Daoy (cell line): ENCODE measurements at regions not wholly inside any gene's neighbourhood (a gene's known extent, or its start where the extent isn't known, plus 50 kb on each side); places are given as distances from the start of the nearest gene placed in this dataset.
A peak's percentile ranks its signal among the peaks of the same experiment; 100 is the strongest.

Experiments used
- DNase-seq: peaks from one replicate; pipeline ENCODE4 v3.0.0-alpha.2; 2015; ENCODE audit warnings: low read depth

DNA sequence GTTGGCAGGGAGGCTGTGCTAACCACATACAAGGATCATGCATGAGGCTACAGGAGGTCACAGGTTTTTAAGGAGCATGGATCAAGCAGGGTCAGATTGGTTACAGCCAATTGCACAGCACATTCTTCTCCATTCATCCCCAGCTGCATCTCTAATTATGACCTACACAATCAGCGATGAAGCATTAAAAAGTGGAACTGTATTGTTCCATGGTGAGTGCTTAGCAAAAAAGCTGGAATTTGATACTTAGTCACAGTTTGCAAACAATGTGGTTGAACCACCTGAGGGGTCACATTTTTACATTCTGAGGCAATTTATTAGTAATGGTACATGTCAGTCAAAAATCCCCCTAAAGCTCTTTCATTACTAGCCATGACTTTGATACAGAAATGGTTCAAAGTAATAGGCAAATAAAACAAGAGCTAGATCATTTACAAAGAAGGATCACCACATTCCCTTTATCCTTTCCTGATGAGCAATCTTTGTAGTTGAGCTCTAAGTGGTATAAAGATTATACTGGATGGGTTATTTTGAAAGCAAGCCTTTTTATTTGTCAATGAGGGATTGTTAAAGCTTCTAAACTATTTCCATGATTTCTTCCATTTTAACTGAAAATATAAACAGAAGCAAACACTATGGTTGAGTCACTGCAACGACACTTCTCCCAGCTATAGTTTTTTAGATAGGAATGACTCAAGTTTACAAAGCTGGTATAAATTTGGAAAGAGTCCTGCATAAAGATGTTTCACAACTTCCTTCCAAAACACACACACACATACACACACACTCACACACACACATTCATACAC, 217.8 kb upstream of the SEMA3A start:
- DNase-seq = peak; percentile 80

DNA sequence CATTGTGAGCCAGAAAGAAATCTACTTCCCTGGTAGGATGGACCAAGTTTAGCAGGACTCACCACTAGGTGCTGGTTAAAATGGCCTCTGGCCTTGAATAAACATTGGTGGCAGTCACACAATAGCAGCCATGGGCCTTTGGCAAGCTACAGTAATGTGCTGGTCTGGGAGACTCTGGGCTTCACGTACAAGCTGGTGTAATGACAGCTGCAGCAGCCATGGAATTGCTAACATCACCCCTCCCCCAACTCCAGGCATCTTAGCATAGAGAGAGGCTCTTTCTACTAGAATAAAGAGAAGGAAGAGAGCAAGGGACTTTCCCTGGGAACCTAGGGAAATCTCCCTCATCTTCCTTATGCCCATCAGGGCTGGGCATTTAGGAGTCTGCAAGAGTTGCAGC, 205.1 kb upstream of the SEMA3A start:
- no peak for DNase-seq

DNA sequence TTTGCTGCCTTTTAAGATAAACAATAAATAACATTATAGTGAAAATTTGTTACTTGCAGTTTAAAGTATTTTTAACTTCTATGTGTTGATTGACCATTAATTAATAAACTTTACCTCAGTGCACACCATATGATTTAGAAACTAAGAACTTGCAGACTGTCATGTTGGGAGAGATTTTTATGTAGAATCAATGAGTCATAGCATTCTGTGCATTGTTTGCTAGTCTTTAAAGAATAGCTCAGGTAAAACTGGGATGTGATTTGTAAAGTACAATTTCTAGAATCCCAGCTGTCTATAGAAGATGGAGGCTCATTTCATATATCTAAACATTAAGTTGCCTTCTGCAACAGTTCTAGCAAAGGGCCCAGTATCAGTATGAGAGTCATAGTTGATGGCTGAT, 199.6 kb upstream of the SEMA3A start:
- no peak for DNase-seq

DNA sequence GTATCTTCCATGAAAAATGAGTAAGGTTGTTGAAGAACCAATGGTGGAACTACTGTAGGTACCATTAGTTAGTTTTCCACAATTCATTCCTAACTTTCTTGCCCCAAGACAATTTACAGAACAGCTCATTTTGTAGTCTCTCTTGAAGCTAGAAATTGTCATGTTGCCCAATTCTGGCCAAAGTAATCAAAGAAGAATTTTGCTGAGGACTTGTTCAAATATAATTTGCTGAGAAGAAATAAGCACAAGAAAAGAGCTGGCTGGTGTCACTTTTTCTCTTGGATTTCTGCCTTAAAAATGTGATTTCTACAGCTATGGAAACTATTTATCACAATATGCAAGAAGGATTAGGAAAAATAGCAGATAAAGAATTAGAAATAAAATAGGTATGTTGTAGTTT, 199.2 kb upstream of the SEMA3A start:
- no peak for DNase-seq

DNA sequence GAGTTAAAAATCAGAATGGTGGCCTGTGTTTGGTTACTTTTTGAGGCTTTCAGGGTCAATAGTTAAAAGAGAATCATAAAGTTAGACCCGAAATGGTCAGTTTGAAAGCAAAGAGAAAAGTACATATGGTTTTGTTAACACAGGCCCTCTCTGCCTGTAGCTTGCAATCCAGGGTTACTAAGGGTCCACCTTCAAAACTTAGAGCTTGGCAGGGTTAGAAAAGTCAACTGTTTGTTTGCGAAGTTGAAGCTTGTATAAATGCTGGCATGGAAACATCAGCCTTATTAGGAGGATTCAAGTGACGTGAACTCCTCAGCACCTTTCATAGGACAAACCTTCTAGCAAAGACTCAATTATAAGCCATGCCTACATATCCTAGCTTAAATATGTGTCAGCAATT, 196.3 kb upstream of the SEMA3A start:
- no peak for DNase-seq

DNA sequence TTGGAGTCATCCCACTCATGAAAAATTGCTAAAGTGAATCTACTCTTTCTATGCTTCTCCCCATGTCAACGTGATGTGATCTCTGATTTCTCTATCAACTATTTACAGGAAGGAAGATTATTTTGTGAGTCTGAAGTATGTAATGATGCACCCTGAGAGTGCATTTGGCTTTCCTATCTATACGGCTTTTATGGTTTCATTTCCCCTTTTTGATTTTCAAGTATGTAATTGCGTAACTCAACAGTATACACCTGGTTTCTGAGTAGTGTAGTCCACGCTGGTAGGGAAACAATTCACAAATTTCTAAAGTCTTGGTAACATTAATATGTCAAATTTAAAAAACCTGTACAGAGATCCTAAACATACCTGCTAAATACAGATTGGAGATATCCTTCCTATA, 194.7 kb upstream of the SEMA3A start:
- DNase-seq = no peak

DNA sequence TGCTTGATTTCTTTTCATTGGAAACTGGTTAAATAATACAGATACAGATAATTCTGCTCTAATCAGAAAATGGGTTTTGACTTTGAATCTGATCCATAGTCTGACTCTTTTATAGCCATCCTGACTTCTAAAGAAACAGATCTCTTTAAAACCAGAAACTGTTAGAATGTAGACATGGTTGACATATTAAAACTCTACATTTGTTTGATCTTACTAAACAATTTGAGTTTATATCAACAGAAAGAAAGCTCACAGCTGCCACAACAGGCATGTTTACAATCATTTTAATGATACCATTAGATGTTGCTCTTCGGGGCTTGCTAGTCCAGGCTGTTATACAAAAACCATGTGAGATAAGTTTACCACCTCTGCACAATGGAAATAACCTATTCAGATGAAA, 193.0 kb upstream of the SEMA3A start:
- DNase-seq = no peak

DNA sequence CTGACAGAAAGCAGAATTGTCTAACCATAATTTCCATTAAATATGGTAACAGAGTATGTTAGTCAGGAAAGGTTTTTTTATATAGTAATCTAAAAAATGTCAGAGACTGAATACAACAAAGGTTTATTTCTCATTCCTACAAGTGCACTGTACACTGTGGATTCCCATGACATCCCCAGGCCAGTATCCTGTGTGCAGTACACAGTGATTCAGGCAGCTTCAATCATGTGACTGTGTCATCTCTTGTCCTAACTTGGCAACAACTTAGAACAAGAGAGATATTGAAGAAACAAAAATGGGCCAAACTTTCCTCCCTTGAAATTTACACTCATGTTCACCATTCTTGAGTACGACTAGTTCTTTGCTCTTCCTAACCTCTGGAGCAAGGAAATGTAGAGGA, 189.8 kb upstream of the SEMA3A start:
- DNase-seq = no peak

DNA sequence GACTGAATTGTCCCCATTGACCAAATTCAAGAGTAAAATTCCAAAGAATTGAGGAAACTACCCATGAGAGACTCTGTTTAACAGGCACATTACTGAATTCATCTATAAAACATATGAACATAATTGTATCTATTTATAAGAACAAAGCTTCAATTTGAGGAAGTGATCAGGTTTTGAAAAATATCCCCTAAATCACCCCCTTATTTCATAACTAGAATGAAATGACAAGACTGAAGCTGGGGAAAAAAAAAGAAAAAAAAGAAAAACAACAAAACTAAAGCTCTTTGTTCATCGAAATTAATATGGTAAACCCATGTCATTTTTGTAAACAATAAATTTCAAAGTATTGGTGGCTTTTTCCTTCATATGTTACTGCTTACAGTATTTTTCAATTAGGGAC, 184.9 kb upstream of the SEMA3A start:
- no peak for DNase-seq

DNA sequence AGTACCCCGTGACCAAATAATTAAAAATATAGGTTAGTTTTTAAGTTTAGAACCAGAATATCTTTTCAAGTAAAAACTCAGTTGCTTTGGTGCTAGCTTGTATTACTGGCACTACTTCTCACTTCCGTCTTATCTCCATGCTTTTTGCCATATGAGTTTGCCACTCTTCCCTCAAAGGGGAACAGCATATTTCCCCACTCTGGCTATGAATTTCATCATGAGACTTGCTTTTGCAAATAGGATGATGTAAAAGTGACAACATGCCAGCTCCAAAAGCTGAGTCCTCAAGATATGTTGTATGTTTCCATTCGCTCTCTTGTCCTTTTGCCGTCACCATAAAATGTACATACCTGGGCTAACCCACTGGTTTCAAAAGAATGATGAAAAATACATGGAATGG, 178.1 kb upstream of the SEMA3A start:
- DNase-seq = peak; percentile 7

DNA sequence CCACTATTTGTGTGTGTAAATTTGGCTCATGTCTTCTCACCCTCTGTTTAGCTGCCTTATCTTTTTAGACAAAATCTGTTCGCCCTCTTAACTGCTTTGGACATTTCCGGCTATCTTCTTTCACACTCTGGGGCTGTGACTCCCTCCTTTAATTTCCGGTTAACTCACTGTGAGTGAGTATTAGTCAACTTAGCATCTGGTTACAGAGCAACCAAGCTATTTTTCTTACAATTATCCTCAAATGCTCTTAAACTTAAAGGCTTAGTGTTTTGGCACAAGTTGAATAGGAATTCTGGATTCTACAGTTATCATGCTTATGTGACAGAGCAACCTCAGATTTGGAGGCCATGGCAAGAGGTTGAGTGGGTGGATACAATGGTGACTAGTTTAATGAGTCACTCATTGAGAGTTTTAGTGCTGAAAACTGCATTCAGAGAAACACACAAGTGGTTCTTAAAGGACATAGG, 177.6 kb upstream of the SEMA3A start:
- peak; percentile 89 for DNase-seq

DNA sequence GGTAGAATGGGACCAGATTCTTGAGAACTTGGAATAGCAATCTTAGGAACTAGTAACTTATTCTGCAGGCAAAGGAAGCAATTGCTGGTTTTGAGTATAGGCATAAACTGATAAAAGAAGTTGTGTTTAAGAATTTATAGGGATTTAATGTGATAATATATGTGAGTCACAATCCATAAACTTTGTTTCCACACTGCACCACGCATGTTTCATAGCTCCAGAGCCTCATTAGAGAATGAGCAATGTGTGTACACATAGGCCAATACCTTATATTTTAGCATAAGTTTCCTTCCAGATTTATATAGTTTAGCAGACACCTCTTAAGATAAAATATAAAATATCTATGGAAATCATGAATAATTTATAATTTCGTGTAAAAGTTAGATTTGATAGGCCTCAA, 175.5 kb upstream of the SEMA3A start:
- no peak for DNase-seq

DNA sequence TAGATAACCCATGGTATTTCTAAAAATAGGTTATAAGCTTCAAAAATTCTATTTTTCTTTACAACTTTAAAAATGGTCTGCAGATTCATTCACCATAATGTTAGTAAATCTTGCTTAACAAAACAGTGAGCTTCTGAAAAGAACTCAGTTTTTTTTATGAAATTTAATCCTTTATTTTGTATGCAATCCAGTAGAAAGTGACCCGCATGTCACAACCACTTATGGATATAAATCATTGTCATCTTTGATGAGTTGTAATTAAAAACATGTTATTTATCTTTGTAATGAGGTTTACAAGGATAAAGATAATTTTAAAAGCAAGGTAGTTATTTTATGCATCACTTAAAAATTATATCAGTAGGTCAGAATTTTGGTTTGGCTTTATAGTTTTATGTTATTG, 173.5 kb upstream of the SEMA3A start:
- DNase-seq = no peak

DNA sequence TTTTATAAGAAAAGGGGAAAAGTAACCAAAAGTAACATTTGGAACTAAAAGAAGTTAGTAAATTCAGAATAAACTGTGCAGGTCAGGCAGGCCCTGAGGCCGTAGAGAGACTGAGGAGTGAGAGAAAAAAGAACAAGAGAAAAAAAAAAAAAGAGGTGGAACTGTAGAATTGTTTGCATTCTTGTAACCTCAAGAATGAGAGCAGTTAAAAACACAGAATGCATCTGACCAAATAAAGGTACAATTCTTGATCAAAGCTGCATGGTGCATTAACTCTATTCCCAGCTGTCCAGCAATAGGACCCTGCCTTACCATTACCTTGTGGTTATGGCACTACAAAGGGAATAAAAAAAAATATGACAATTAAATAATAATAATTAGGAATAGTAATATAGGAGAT, 170.1 kb upstream of the SEMA3A start:
- DNase-seq = peak; percentile 16

DNA sequence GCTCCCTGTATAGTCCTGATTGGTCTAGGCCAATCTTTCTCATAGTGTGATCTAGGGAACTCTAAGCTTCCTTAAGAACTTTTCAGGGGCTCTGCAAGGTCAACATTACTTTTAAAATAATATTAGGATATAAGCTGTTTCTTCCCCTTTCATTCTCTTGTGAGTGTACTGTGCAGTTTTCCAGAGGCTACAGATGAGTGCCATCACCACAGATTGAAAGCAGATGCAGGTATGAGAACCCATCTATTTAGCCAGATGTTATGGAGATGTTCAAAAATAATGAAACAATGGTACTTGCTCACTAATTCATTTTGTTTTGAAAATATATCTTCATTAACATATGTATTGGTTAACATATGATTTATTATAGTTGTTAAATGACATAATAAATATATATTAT, 169.2 kb upstream of the SEMA3A start:
- DNase-seq = no peak

DNA sequence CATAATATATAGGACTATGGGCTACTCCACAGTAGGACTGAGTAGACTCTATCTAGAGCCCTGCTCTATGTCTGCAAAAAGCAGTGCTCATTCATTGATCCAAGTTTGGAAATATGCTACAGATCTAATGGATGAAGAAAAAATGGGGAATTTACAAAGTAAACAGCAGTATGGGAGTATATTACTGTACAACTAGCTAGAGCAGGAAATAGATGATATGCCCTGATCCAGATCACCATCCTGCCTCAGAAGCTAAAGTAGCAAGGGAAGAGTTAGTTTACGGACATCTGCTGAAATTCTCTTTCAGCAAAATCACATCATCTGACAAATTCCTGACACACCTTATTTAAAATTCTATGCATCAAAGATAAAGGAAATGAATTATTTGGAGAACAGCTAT, 168.2 kb upstream of the SEMA3A start:
- no peak for DNase-seq

DNA sequence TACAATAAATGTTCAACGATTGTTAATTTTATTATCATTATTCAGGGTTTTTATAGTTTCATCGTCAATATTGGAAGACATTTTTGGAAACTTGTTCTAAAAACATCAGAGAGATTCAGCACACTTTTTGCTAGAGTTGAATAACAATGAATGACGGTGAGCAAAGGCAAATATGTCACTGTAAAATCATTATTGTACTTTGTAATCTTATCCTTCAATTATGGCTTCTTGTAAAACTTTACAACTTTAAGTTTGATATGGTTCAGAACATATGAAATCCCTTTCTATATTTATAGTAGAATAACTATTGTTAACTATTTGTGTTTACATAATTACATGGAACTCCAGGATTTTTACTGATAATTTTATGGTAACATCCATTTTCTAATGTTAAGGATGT, 167.8 kb upstream of the SEMA3A start:
- no peak for DNase-seq

DNA sequence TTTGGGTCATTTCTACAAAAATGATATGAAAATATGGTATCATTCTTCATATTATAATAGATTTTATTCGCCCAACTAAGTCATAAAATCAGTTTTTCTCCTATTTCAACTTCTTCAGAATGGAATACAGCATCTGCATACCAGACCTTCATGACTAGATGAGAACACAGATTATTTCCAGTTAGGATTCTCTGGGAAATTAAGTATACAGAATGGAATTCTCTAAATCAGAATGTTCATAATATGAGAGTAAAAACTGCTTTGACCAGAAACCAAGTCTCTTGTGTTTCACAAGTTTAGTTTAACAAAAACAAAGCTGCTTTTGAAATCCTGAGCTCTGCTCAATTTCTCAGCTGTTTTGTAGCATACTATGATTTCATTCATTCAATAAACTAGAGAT, 160.3 kb upstream of the SEMA3A start:
- DNase-seq = no peak

DNA sequence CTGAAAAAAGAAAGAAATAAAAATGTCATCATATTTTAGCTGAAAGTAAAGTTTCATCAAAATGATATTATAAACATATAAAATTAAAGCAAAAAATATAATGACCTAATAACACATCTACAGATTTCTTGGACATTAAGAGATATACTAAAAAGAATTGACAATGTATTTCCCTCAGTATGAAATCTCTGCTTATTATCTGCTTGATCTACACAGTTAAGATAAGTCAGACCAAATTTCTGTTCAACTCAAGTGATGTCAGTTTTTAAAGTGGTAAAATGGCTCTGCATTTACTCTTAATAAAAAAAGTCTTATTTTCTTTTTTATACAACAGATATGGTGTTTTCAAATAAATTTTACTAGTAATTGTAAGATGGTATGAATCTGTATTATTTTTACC, 159.4 kb upstream of the SEMA3A start:
- no peak for DNase-seq

DNA sequence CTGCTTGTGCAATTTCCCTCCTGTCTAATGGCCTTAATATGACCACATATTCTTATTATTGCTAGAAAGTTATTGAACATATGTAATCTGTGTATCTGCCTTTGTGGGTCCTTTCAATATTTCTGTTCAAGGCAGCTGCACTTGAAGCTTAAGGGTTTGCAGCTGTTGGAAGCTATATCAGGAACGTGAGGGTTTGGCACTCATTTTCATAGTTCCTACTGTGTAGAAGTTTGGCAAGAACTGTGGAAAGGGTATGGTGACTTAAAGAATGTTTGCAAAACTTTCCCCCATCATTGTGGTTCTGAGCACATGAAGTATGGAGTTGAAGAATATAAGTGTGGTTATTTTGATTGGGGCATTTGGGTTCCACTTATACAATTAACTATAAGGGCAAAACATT, 144.7 kb upstream of the SEMA3A start:
- no peak for DNase-seq

DNA sequence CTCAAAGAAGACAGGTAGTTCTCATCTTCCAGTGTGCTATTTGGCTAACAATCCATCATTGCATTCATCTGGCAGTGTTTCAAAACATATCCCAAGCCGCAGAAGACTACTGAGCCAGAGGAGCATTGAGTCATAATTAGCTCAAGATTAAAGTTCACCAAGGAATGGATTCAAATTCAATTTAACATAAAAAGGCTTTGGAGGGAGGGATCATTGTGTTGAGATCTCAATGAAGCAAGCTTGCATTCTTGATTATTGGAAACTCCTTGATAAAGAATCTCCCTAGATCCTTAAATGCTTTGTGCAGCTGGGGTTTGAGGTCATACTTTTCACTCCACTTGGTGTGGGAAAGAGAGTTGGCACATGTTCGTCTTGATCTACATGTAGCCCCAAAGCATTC, 142.8 kb upstream of the SEMA3A start:
- DNase-seq = peak; percentile 28

DNA sequence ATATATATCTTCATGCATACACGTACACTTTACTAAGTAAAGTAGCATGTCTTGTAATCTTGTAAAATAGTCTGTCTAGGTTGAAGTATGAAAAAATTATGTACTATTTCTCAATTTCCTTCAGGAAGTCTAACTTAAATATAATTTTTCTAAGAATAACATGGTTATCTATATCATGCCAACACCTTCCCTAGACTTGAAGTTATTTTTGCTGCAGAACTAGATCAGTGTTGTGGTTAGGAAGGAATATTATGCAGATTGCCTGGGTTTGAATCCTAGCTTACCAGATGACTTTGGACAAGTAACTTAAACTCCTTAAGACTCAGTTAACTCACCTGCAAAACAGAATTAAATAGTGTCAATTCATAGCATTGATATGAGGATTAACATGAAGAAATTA, 142.2 kb upstream of the SEMA3A start:
- DNase-seq = no peak

DNA sequence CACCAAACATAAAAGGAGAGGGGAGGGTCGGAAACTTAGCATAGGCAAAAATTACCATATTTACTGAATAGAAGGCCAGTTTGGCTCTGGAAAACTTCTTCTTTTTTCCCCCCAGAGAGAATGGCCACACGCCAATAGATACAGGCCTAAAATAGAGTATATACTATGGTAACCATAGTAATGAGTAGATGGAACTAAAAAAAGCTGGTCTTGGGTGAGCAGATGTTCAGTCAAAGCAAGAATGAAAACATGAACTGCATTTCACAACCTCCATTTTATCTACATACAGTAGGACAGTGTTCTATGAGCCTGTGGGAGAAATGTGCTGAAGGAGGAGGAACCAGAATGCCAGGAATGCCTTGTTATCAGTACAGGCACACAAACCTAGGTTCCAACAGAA, 141.7 kb upstream of the SEMA3A start:
- peak; percentile 3 for DNase-seq

DNA sequence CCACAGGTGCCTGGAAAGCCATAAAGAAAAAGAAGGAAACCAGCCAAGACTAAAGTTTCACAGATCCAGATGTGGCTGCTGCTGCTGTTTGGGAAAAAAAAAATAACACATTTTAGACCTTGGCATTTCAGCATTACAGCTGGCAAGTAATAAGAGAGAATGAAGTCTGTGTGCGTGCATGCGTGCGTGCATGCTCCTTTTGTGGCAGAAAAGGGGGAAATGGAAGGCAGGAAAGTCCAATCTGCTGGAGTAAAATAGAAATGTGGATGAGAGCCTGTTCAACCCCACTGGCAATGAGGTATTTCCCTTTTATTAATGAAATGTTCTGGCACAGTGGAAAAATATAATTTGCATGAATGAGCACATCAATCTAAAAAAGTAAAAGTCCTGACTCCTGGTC, 137.0 kb upstream of the SEMA3A start:
- DNase-seq = no peak
